ENCODE measurements at regions not wholly inside any gene's neighbourhood (a gene's known extent, or its start where the extent isn't known, plus 50 kb on each side); places are given as distances from the start of the nearest gene placed in this dataset.

GRCh38 chr3:88209356-88209755 lies 59.6 kb downstream of the C3orf38 start:
- TF ChIP-seq EZH2phosphoT487 (IDR thresholded peaks at IDR 0.05; ENCODE audit: borderline replicate concordance, low read depth): no peak
- TF ChIP-seq CTCF (IDR thresholded peaks at IDR 0.05): no peak
- no peak for TF ChIP-seq MAX (IDR thresholded peaks at IDR 0.05; ENCODE audit: low read depth)
- no peak for TF ChIP-seq RAD21 (IDR thresholded peaks at IDR 0.05; ENCODE audit: low read length)
- no peak for TF ChIP-seq TAF1 (IDR thresholded peaks at IDR 0.05; ENCODE audit: borderline replicate concordance, low read depth, low read length)
- no peak for TF ChIP-seq POLR2AphosphoS5 (IDR thresholded peaks at IDR 0.05; ENCODE audit: low read depth, low read length)
- TF ChIP-seq ELF1 (IDR thresholded peaks at IDR 0.05): no peak
- TF ChIP-seq CHD2 (IDR thresholded peaks at IDR 0.05; ENCODE audit: low read length, partially characterized antibody): no peak
